GM18507 (cell line): ENCODE measurements at regions not wholly inside any gene's neighbourhood (a gene's known extent, or its start where the extent isn't known, plus 50 kb on each side); places are given as distances from the start of the nearest gene placed in this dataset.

Source experiments
- DNase-seq: peaks from one replicate; pipeline ENCODE4 v3.0.0; 2011; ENCODE audit warnings: low read depth; ENCODE audit not compliant: insufficient read length; ENCODE audit errors: extremely low spot score
- FAIRE-seq: peaks from 2 replicates; lab custom pipeline; 2011; peaks lifted over from hg19 to GRCh38; lab: Jason Lieb, UNC

DNA sequence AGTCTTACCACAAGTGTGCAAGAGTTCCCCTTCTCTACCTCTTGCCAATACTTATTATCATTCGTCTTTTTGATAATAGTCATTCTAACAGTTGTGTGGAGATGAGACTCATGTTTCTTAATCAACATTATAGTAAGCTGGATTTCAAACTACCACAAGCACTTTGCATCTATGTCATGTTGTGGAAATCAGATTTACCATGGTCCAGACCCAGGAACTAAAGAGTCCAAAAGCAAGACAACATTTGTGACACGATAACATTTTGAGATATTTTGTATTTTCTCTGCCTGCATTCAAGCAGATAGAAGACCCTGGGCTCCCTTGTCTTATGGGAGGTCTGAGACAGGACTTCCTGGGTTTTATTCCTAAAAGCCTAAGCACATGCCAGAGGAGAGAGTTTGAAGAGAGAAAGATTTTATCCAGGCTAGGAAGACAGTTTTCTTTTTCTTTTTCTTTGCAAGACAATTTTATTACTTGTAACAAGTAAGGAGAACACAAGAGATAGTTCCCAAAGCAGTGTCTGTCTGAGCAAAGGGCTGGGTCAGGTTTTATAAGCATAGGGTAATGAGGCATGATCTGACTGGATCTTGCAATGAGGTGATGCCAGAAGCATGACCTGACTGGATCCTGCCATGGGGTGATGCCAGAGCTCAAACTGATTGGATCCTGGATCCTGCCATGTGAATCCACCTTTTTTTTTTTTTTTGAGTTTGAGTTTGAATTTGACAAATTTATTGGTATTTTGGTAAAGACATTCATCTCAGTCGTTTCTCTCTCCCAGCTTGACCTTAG, 180.5 kb upstream of the HMGA2 start:
- no peak for FAIRE-seq
- no peak for DNase-seq

DNA sequence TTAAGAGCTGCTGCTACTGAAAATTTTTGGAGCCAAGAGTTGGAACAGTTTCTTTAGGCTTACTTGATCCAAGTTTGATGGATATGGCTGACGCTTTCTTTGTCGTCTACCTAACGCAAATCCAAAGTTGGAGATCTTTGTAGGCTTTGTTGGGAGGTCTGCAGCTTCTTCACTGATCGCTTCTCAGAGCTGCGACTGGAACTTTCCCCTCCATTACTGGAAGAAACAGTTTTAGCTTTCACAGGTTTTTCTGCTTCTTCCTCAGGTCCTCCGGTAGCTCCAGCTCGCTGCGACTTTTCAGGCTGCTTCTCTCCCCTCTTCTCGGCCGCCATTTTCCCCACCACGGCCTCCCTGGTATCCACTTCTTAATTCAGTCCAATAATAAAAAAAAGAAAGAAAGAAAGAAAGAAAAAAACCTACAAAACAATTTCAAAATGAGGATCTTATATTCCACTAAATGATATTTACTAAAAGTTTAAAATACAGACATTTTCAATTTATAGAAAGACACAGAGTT, 178.1 kb upstream of the HMGA2 start:
- DNase-seq (no peak), FAIRE-seq (no peak)

DNA sequence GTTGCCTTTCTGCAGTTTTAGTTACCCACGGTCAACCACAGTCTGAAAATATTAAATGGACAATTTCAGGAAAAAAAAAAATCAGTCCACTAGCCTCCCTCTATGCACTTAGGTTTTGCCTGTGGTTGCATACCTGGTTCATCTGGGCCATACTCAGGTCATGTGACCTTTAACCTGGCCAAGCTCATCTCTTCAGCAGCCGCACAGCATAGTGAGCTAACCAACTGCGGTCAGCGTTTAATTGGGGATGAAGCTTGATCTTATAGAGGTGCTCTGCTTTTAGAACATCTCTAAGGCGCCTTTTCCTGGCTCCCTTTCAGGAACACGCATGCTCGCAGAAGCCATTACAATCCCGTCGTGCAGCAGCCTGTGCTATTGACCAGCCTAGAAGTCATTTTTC, 177.2 kb upstream of the HMGA2 start:
- FAIRE-seq = no peak
- DNase-seq = no peak

GRCh38 chr12:65648461-65648860, 175.8 kb upstream of the HMGA2 start:
- FAIRE-seq = no peak
- no peak for DNase-seq

DNA sequence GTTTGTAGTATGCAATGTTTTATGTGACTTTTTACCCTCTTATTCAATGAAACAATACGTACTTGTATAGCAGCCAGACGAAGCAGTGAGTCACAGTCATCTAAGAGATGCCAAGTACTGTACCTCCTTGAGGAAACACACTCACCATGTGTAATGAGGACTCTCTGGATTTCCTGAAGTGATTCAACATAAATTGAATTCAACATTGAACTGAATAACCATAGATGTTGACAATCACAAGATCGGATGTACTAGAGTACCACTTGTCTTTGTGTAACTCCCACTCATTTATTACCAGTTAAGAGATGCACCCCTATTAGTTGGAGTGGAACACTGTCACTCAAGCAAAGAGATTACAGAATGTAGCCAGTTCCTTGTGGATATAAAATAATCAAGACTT, 175.2 kb upstream of the HMGA2 start:
- no peak for FAIRE-seq
- no peak for DNase-seq

- no peak for DNase-seq
- no peak for FAIRE-seq
These were observed 173.2 kb upstream of the HMGA2 start for GRCh38 chr12:65651060-65651459.

- no peak for FAIRE-seq
- DNase-seq = no peak
These were observed 171.0 kb upstream of the HMGA2 start for GRCh38 chr12:65653321-65653720.

GRCh38 chr12:65653946-65654629, 170.2 kb upstream of the HMGA2 start:
- DNase-seq (no peak), FAIRE-seq (no peak)

DNA sequence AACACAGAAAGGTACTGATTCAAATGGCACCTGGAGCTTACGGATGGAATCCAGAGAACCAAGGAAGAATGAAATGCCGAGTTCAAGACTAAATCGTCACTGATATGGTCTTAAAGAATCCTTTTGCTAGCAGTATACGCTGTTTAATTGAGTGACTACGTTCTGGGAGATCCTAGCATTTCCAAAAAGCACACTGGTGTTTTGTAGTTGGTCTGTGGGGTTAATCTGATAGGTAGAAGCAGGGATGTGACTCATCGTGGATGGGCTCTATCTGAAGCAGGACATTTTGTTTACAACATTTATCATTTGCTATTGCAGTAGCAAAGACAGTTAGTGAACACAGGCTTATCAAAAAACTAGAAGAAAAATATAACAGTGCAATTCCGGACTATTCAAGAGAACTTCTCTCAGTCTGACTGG, 169.2 kb upstream of the HMGA2 start:
- no peak for DNase-seq
- FAIRE-seq = no peak

- FAIRE-seq (no peak), DNase-seq (no peak)
These were observed 168.0 kb upstream of the HMGA2 start for GRCh38 chr12:65656156-65656882.

GRCh38 chr12:65656891-65657351, 167.4 kb upstream of the HMGA2 start:
- FAIRE-seq (no peak), DNase-seq (no peak)

DNA sequence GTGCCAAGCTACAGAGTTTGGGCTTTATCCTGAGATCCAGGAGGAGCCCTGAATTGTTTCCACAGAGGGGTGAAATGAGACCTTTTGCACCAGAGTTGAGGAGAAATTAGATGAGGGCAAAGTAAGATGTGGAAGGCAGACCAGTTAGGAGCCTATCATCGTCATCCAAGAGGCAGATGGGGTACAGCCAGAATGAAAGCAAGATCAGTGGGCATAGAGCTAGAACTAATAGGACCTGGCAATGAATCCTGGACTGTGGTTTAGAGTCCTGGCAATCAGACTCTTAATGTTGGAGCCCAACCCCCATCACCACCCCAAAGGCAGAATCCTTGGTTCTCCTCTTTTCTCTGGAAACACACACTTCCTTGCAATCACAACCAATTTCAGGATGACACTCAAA, 166.6 kb upstream of the HMGA2 start:
- DNase-seq (no peak), FAIRE-seq (no peak)

DNA sequence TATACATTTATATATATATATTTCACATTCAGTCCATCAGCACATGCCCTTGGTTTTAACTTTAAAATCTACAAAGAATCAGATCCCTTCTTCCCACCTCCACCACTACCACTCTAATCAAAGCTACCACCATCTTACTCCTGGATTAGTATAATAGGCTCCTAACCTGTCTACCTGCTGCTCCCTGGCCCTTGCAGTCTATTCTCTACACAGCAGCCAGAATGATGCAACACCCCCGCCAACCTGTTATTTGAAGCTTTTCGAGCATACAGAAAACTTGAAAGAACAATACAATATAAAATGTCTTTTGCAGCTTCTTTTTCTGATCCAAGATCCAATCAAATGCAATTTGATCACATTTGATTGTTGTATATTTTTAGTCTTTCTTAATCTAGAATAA, 165.9 kb upstream of the HMGA2 start:
- no peak for DNase-seq
- FAIRE-seq = no peak

GRCh38 chr12:65659681-65660080, 164.6 kb upstream of the HMGA2 start:
- FAIRE-seq = no peak
- no peak for DNase-seq

GRCh38 chr12:65660096-65660495, 164.2 kb upstream of the HMGA2 start:
- no peak for DNase-seq
- FAIRE-seq = no peak

- FAIRE-seq = no peak
- DNase-seq = no peak
These were observed 163.4 kb upstream of the HMGA2 start for GRCh38 chr12:65660836-65661235.

GRCh38 chr12:65662590-65662989, 161.7 kb upstream of the HMGA2 start:
- DNase-seq = no peak
- no peak for FAIRE-seq

DNA sequence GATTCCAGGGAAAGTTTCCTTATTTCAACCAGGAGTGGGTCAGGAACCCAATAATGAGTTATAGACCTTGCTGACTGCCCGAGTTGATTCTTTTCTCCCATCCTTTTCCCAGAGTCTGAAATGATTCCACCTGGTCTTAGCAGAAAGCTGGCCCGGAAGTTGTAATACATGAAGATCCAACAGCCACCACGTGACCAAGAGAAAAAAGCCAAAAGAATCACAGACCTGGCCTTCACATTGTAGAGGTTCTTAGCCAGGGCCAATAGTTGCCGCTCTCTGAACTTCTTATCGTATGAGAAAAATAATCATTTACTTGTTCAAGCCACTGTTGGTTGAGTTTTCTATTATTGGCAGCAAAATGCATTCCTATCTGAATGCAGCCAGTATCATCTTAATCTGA, 161.2 kb upstream of the HMGA2 start:
- no peak for DNase-seq
- no peak for FAIRE-seq

- FAIRE-seq (no peak), DNase-seq (no peak)
These were observed 160.6 kb upstream of the HMGA2 start for GRCh38 chr12:65663648-65664047.

DNA sequence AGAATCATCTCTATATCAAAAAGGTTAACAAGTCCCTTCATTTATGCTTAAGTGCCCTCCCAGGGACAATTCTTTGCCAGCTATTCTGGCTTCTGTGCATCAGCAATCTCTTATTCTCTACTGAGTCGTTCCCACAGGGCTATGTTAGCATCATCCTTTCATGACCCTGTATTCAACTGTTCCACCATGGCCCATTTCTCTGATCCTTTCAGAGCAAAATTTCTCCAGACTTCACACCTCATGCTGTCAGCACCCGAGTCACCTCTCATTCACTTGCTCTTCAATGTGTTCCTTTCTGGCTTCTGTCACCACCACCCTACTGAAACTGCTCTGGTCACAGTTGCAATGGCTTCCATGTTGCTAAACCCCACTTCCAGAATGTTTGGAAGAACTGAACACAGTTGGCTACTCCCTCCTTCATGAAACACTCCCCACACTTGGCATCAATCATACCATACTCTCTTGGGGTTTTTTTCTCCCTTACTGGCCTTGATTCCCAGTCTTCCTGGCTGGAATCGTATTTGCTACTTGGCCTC, 159.5 kb upstream of the HMGA2 start:
- FAIRE-seq = no peak

More for the DNA sequence above, 159.5 kb upstream of the HMGA2 start:
- DNase-seq = no peak
